HG03196 (cell line): ENCODE measurements at regions not wholly inside any gene's neighbourhood (a gene's known extent, or its start where the extent isn't known, plus 50 kb on each side); places are given as distances from the start of the nearest gene placed in this dataset.
"Not testable (repeated sequence)": the region's sequence is repeated elsewhere in the genome, so short reads cannot be mapped to it uniquely, and the experiment has no call there.

Experiments
- ATAC-seq: cut with Tn5 transposase; IDR thresholded peaks from one replicate; pipeline ENCODE4 v1.9.1; 2021; ENCODE audit not compliant: unreplicated experiment

DNA sequence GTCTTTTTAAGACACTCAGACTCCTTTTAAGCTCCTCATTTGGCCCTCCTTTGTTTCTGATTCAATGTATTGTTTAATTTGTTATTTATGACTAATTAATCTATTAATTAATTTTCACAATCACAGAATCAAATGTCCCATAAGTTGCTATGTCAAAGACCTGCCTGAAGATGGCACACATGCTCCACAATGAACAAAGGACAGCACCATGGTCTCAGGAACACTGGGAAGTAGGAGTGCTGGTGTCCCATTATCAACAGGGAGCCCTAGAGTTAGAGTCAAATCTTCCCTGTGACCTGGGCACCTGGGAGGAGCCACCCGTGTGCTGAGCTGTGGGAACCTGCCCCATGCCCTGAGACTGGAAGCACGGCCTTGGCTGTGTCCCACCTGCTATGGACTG is 1164.3 kb downstream of the RPIA start:
- not testable (repeated sequence) for ATAC-seq

DNA sequence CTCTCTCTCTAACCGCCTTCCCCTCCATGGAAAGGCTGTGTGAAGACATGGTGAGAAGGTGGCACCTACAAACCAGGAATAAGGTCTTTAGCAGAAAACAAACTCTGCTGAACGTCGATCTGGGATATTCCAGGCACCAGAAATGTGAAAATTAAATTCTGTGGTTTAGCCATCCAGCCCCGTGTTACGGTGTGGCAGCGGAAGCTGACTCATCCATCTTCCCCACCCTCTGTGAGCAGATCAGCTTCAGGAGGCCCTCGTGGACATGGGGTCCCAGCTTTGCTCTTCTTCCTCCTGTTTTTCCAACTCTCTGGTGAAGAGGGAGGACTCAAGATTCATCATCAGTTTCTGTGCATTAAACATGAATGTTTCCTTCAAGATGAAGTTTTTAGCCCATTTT is 1164.8 kb downstream of the RPIA start:
- ATAC-seq = not testable (repeated sequence)

DNA sequence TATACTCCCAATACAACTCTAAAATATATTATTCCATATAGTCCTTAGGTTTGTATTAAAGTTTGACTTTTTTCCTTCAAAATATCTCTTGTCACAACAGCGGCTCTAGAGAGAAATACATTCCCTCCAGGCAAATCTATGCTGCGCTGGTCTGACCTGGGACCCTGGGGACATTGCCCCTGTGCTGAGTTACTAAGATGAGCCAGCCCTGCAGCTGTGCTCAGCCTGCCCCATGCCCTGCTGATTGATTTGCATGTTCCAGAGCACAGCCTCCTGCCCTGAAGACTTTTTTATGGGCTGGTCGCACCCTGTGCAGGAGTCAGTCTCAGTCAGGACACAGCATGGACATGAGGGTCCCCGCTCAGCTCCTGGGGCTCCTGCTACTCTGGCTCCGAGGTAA is 1170.7 kb downstream of the RPIA start:
- ATAC-seq = not testable (repeated sequence)

DNA sequence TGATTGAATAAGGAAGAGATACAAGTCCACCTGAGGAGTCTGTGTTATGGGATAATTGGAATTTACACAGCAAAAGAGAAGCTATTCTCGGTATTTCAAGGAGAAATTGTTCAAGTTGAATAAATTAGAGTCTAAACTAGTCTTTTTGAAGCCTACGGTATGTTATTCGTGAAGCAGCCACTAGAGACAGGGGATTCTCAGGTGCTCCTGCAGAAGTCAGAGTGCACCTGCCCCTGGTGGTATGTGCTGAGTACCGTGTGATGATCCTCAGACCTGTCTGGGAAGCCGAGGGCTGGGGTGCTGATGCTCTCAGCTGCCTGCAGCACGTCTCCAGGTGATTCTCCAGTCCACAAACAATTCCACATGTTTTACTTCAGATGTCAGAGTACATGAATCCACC is 1171.7 kb downstream of the RPIA start:
- ATAC-seq = not testable (repeated sequence)

DNA sequence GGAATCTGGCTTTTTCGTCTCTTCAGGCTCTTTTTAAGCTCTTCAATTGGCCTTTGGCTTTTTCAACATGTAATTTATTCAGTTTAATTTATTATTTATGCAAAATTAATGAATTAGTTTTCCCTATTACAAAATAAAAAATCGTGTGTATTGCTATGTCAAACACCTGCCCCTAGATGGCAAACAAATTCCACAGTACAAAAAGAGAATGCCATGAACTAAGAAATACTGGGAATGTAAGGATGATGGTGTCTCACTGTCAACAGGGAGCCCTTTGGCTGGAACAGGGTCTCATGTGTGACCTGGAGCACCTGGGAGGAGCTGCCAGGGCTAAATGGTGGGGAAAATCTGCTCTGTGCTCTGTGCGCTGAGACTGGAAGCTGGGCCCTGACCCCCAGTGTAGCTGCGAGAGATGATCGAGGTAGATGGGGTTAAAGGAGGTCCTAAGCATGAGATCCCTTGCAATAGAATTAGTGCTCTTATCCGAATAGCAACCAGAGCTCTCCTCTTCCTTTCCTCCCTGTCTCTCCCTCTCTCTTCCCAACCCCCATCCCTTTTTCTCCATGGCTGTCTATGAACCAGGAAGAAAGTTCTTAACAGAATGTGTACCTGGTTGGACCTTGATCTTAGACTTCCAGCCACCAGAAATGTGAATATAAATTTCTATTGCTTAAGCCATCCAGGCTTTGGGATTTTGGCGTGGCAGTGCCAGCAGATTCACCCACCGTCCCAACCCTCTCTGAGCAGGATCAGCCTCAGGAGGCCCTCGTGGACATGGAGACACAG is 1183.5 kb downstream of the RPIA start:
- not testable (repeated sequence) for ATAC-seq

DNA sequence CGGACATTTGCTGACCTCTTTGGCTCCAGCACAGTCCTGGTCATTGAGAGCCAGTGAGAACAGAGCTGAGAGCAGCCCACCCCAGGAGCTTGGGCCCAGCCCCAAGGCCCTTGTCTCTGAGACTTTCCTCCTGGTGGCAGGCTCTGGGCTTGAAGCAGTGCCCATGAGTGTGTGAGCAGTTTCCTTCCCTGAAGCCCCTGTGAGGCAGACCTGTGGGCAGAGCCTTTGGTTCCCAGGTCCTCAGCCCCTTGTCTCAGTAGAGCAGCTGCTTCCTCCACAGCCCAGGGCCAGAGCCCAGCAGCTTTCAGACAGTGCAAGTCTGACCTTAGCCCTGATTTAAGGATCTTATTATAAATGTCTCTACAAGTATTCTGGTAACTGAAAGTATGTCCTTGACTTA is 1185.0 kb downstream of the RPIA start:
- ATAC-seq = not testable (repeated sequence)

DNA sequence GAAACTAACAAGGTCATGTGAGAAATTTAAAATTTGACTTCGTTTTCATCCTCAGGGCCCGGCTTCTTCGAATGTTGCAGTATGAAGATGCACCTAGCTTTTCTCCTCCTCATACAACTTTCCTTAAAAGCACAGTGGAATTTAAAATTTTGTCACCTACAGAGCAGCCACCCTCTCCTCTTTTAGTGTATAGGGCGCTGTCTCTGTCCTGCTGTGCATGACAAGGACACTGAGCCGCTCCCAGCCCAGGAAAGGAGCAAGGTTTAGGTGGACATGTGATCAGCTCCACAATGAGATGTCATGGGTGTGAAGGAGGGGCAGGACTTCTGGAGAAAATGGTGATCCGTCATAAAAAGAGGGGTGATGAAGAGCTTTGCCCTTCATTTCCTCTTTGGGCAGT is 1185.4 kb downstream of the RPIA start:
- not testable (repeated sequence) for ATAC-seq

DNA sequence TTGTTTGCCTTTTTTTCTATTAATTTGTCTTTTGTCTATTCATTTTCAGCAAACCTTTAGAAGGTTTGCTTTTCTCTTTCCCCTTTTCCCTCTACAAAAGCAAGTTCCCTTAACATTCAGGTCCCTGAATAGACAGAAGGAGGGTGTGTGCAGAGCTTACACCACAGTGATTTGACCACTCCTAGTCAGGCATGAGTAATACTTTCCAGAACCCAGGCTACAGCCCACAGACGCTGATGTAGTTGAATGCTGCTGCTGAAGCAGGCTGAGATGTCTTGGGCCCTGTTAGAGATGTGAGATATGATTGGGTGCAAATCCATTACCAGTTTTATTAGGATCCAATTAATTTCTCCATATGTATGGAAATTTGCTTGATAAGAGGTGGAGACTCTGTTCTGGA is 1191.4 kb downstream of the RPIA start:
- not testable (repeated sequence) for ATAC-seq

DNA sequence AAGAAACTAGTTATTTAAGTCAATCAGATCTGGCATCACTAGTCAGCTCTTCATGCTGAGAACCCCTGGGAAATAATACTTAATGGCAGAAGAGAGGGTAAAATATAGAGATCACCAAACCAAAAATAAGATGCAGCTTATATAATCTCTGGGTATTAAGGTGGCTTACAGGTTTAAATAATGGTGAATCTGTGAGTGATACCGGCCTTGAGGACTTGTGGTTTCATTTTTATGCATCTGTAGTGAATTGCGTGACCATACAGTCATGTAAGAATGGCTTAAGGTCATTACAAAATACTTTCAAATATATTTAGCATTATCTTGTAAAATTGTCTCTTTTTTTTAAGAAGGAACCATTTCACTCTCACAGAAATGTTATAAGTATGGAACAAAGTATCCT is 1192.2 kb downstream of the RPIA start:
- not testable (repeated sequence) for ATAC-seq

DNA sequence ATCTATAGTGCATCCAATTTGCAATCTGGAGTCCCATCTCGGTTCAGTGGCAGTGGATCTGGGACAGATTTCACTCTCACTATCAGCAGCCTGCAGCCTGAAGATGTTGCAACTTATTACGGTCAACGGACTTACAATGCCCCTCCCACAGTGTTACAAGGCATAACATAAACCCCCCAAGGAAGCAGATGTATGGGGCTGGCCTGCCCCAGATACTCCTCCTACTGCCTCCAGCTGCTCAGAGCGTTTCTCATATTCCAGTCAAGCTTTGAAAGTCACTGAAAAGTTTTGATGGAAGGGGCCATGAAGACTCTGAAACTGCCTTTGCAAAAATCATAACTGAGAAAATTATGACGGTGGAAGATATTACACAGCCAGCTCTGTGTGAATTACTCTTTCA is 1193.6 kb downstream of the RPIA start:
- not testable (repeated sequence) for ATAC-seq

DNA sequence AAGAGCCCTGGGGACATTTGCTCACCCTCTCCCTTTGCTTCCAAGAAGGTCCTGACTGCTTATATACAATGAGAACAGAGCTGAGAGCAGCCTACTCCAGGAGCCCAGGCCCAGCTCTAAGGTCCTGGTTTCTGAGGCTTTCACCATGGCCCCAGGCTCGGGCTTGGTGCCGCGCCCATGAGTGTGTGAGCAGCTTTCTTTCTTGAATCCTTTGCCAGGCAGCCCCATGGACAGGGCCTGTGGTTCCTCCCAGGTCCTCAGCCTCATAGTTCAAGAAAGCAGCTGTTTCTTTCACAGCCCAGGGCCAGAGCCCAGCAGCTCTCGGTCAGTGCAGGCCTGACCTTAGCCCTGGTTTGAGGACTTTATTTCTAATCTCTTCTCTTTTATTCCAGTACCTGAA is 1197.2 kb downstream of the RPIA start:
- ATAC-seq = not testable (repeated sequence)

DNA sequence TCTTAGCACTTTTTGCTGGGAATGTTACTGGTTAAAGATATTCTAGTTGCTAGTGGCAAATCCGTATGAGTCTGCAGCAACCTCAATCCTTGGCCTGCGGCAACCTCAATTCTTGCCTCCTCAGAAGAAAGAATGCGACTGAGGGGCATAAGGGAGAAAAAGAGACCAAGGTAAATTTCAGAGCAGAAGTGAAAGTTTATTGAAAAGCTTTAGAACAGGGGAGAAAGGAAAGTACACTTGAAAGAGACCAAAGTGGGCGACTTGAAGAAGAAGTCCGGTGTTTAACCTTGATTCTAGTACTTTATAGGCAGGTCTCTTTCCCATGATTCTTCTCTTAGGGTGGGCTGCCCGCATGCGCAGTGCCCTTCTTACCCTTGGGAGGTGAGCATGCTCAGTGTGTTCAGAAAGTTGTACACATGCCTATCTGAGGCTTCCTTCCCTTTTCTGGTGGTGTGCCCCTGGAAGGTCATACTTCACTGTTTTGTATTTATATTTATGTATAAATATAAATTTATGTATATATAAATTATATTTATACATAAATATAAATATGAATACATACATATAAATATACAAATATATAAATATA is 1198.8 kb downstream of the RPIA start:
- ATAC-seq = not testable (repeated sequence)

DNA sequence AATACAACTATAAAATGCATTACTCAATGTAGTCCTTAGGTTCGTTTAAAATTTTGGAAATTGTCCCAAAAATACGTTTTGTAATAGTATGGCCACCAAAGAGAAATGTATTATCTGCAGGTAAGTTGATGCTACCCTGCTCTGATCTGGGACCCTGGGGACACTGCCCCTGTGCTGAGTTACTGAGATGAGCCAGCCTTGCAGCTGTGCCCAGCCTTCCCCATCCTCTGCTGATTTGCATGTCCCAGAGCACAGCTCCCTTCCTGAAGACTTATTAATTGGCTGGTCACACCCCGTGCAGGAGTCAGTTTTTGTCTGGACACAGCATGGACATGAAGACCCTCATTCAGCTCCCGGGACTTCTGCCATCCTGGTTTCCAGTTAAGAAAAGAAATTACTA is 1203.5 kb downstream of the RPIA start:
- ATAC-seq = not testable (repeated sequence)

DNA sequence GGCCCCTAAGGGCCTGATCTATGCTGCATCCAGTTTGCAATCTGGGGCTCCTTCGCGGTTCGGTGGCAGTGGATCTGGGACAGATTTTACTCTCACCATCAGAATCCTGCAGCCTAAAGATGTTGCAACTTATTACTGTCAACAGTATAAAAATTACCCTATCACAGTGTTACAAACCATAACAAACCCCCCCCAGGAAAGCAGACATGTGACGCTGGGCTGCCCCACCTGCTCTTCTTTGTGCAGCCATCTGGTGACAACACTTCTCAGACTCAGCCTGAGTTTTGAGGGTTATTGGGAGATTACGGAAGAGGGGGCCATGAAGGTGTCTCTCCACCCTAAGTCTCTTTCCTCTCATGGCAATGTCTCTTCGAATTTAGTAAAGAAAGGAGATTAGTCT is 1204.2 kb downstream of the RPIA start:
- not testable (repeated sequence) for ATAC-seq

DNA sequence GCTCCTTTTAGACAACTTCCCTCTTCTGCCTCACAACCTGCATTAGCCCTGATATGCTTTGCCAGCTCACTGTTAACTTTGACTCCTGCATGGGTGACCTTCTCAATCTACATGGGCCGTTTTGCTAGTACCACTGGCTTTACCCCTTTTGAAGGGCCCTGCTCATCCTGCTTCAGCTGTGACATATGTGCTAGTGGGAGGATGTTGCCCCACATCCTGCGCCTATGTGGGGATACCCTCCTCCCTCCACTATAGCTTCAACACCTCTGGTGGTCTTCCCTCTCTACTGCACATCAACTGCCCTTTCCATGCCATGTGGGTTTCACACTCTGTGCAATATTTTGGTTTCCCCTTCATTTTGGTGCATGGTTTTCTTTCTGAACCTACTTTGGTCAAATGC is 1235.5 kb downstream of the RPIA start:
- ATAC-seq = not testable (repeated sequence)

DNA sequence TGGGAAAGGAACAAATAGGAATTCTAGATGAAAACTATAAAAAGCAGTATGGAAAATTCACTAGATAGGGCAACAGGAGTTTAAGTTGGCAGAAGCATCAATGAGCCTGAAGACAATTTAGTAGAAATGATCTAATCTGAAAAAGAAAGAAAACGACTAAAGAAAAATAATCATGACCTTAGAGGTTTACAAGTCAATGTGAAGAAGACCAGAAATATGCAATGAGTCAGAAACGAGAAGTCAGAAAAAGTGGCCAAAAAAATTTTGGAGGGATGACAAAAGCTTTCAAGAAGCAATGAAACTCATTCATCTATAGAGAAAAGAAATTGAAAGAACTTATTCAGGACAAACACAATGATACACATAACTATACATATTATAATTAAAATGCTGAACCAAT is 1244.0 kb downstream of the RPIA start:
- ATAC-seq = not testable (repeated sequence)

DNA sequence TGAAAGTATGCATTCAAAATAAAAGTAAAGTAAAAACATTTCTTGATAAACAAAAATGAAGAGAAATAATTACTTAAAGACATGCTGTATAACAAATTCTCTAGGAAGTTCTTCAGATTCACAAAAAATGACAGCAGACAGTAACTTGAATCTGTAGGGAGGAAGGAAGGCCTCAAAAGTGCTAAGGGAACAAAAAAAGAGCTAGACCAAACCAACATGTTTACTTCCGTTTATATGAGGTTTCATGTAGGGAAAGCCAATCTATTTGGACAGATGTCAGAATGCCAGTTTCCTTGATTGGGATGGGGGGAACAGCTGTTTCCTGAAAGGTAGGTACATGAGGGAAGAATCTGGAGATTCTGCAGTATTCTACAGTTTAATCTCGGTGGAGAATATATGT is 1244.5 kb downstream of the RPIA start:
- not testable (repeated sequence) for ATAC-seq

DNA sequence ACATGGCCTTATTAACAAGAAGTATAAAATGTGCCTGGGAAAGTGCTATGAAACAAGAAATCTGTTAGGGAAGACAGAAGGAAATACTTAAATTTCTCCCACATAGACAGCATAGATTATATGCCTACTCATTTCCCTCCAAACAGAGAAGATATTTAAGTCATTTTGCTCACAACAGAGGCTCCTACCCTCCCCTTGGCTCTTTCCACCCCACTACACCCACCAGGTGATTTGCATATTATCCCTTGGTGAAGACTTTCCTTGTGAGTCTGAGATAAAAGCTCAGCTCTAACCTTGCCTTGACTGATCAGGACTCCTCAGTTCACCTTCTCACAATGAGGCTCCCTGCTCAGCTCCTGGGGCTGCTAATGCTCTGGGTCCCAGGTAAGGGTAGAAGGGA is 1245.1 kb downstream of the RPIA start:
- ATAC-seq = not testable (repeated sequence)

DNA sequence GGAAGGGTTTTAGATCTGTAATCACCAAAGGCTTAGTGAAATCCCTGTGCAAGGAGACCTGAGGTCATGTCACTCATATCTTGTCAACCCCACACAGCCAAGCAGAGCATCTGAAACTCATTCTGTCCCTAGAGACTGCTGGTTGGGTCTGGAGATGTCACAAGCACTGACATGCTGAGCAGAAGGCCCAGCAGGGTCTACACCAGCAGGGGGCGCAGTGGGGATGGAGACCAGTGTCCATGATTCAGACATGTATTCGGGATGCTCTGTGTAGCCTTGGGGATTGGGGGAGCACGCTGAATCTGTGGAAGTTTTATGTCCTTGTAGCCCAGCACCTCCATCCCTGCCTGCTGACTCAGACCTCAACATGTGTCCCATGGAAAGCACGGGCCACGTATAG is 1247.3 kb downstream of the RPIA start:
- ATAC-seq = peak; percentile 97

DNA sequence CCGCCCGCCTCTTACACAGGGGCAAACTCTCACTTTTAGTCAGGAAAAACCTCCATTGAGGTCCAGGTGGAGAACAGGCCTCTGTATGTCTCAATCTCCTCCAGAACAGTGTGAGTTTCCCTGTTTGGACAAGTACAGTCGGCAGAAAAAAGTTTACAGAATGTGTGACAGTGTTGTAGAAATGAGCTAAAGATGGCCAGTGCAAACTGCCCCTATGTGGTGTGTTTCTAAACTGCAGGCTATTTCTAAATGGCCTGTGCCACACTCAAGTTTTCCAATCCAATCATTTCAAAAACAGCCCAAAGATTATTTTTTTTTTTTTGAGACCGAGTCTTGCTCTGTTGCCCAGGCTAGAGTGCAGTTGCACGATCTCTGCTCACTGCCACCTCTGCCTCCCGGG is 1252.8 kb downstream of the RPIA start:
- ATAC-seq = not testable (repeated sequence)

DNA sequence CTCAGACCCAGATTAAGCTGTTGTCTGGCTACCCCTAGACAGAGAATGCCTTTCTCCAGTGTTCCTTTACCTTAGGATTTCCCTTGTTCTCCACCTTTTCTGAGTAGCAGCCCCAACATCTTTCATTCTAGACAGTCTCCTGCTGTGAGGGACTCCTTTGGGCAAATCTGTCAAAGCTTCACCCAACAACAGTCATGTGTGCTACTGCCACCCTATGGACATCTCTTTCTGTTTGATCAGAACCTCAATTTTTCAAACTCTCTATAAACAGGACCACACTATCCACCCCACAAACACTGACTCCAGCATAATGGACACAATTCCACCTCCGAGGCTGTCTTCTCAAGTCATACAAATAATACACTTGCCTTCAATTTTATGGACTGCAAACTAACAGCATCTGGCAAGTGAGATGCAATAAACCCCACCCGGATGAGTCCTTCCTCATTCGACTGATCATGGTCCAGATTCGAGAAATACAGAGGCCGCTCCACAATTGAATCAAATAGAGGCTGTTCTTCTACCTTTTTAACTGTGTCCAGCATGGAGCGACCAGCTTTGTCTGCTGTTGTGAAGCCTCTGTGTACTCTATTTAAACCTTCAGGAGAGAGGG is 1253.6 kb downstream of the RPIA start:
- not testable (repeated sequence) for ATAC-seq

DNA sequence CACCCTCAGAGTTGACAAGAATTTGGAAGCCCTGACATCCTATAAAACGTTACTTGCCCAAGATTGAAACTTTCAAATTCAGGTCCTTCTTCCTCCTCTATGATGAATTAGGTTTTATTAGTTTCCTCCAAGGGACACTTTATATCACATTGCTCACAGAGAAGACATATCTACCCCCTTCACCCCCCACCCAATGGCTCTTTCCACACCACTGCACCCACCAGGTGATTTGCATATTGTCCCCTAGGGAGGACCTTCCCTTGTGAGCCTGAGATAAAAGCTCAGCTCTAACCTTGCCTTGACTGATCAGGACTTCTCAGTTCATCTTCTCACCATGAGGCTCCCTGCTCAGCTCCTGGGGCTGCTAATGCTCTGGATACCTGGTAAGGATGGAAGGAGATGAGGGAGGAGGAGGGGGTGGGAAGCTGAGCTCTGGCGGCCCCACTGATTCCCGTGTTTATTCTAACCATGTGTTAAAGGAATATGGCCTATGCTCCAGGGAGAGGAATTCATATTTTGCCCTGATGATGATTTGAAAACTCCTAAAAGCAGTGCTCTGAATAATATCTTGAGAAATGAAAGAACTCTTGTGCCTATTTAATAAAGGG is 1255.8 kb downstream of the RPIA start:
- not testable (repeated sequence) for ATAC-seq
